ENCODE measurements at regions not wholly inside any gene's neighbourhood (a gene's known extent, or its start where the extent isn't known, plus 50 kb on each side); places are given as distances from the start of the nearest gene placed in this dataset.

DNA sequence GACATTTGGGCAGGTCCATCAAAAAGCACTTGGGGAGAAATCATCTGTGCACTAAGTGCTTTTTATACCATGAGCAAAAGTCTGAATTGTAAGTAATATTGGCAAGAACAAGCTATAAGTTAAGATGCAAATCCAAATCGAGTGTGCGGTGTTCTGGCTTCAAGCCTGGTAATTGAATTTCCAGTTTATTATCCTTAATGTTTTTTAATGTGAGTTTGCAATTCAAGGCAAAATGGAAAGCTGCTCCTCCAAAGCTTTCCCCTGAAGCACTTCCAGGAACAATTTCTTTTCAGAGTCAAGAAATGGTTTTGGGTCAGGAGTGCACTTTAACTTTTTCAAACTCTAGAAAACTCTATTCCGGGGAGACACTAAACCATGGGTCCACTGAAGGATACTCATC is 445.7 kb downstream of the TOX3 start:
- DNase-seq = no peak

DNA sequence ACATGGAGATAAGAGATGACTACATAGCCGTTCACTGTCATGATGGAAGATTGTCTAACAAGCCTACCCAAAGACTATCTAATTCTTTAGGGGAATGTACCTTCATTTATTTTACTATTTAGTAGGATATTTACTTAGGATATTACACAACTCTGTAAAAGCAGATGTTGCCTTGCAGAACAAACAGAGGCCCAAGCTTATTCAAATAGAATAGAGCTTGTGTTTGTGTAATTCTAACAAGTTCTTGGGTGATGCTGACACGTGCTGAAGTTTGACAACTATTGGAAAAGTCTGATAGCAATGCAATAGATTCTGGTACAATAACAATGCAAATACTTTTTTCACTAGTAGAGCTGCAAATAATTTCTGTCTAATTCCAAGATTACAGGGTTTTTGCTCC is 447.6 kb downstream of the TOX3 start:
- DNase-seq = no peak

DNA sequence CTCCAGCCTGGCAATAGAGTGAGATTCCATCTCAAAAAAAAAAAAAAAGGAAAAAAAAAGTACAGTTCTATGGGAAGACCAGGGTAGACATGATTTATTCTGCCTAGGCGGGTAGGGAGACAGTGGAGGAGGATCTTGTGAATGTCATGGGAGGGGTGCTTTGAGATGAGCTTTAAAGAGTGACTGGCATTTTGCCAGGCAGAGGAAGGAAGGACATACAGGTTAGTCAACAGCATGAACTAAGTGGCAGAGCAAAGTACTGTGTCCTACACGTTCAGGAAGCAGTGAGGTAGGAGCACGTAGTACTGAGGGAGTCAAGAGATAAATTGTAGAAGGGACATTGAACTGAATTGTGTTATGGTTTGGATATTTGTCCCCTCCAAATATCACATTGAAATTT is 451.5 kb downstream of the TOX3 start:
- DNase-seq = no peak

DNA sequence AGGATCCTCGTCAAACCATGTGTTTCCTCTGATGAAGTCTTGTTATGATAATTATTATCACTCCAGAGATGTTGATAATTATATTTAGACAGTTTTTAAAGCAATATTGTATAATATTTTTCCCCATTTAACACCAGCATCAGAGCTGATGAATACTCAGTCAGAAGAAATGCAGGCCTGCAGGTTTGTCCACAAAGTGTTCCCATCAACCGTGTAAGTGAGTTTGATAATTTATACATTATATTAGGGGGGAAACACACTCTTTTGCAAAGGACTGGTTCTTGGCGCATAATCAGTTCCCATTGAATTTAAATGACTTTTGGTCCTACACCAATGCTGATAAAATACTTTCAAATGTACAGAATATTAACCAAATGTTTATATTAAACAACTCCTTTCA is 454.8 kb downstream of the TOX3 start:
- no peak for DNase-seq

DNA sequence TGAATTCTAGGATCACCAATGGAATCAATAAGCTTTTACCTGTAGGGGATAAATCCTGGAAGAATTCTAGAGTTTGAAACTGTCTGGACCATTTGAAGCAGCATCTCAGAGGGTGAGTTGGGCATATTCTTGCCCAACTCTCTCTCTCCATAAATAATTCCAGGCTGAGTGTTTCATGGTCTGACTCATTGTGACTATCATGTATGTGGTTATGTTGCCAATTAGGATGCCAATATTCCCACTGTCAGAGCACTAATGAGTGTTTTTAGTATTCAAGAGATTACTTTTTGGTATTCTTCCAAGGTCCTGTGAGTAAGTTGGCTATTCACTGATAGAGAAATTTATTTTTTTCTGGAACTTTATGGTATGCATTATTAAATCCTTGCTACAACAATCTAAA is 456.9 kb downstream of the TOX3 start:
- DNase-seq = no peak

DNA sequence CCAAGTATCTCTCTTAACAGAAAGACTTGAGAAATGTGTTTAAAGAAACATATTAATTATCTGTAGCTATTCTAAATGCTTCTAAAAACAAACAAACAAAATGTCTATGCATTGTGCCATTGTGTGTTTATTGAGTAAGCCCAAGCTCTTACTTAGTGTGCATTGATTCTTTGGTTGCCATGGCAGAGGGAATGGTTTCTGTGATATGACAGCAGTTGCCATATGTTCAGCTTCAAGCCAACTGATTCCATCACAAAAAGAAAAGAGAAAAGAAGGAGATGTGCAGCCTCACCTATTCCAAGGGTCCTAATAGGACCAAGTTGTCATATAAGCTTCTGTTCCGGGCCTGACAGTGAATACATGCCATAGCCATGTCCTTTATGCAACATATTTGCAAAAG is 457.5 kb downstream of the TOX3 start:
- DNase-seq = no peak

DNA sequence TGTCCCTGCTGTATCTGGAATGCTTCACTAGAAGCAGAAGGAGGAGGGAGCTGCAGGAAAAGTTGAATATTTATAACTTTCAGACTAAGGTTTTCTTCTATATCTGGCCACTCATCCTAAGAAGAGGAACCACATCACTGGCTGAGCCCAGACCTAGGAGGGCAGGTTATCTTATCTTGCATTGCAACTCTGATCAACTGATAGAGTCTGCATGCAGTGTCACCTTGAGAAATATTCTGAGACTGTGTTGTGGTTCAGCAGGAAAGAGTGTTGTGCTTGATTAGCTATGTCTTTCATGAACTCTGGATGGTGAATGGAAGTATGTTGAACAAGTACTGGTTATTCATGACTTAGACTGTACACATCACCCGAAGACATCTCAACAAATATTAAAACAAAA is 460.0 kb downstream of the TOX3 start:
- no peak for DNase-seq

DNA sequence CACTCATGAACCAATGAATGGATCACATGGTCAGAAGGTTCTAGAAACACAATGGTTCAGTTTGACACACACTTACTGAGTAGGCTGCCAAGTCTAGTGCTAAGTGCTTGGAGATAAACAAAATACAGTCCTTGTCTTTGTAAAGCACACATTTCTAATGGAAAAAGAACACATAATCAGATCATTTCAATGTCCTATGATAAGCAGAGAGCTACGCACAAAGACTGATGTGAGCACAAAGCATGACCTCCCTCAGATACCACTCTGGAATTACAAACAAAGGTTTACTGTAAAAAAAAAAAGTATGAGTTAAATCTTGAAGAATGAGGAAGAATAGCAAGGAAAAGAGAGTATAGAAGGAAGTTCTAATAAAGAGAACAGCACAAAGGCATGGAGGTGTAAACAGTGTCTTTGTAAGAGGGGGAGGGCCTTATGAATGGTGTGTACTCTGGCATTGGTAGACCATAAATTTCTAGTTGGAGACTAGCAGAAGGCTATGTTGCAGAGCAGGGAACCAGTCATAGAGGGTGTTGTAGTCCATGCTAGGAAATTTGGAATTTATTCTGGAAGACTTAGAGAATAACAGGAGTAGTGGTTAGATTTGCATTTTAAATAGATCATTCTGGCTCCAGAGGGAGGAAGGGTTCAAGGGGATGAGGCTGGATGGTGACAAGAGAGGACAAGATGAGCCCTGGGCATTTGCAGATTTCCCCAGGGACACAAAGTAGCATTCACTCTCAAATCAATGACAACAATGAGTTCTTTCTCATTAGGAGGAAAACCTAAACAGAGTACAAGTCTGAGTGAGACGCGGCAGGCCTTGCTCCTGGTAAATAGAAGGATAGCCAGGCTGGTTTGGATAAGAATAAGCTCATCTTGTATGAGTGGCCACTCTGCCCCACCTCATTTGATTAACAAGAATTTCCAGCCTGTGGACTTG is 468.0 kb downstream of the TOX3 start:
- no peak for DNase-seq

DNA sequence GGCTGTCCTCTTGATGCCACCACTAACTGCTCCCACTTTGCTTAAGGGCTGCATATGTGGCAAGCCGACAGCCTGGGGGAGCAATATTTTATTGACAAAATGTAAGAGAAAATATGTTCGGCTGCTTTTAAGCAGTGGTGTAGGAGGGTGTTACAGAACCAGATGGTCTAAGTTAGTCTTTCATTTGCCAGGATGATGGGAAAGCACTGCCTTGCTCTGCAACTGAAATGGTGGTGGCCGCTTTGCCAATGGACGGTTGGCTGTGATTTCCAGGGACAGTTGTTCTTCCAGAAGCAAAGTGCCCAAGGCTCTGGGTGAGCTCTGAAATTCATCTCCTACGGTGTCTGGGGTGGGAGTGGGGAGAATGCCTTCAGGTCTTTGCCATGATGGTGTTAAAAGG is 469.3 kb downstream of the TOX3 start:
- DNase-seq = no peak

DNA sequence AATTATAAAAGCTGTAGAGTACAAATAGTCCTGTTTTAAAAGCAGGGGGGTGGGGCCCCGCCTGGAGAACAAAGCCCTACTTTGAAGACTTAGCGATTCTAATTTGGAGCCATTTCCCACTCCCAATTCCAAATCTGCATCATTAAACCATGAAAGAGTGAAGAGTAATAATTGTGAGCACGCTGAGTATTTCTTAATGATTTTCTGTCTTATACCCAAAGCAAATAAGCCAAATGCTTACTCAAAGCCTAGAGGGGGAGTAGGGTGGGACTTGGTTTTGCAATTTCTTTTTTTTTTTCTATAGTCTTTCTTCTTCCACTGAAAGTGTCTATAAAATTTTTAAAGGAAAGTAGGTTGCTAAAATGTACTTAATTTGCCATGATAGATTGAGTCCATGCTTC is 470.1 kb downstream of the TOX3 start:
- no peak for DNase-seq

DNA sequence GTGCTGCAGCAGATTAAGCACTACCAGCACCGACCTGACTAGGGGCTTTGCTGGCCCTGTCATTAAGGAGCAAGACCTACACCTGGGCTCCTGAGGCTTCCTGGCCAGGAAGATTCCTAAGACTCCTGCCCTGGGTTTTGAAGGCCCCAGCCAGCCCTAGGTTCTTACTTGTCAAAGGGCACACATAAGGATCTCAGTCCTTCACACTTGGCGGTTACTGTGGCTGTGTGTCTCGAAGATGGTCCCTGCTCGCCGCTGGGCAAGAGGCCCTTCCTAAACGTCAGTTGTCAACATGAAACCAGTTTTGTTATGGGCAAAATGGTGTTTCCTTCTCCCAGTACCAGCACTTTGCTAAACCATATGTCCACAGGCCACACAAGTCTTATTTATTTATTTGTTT is 470.6 kb downstream of the TOX3 start:
- DNase-seq = no peak

DNA sequence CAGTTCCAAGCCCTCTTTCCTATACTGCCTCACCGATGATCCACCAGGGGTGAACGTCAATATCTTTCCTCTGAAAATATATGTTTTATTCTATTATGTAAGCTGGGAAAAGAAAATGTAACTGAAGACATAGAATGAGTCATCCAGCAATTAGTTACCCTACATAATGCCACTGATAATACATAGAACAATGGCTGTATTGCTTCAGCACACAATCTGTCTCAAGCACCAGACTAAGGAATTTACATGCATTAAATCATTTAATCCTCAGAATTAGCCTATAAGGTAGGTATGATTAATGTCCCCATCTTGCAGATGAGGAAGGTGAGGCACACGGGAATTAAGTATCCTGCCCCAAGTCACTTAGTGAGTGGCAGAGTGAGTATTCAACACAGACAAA is 472.8 kb downstream of the TOX3 start:
- DNase-seq = no peak

DNA sequence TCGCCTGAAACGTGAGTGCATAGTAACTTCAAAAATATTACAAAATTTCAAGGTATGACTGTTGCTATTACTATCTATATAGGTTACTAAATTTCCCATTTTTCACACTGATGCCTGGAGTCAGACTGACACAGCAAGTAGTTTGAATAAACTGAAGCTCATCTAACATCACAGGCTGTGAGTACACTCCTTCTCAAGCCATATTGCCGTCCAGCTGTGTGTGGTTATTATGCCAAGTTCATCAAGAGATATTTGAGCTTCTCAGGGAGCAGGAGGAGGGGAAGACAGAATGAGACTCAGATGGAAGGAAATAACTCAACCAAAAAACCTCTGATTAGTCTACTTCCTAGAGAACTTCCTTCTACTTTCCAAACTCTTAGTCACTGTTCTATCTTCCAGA is 473.9 kb downstream of the TOX3 start:
- no peak for DNase-seq

DNA sequence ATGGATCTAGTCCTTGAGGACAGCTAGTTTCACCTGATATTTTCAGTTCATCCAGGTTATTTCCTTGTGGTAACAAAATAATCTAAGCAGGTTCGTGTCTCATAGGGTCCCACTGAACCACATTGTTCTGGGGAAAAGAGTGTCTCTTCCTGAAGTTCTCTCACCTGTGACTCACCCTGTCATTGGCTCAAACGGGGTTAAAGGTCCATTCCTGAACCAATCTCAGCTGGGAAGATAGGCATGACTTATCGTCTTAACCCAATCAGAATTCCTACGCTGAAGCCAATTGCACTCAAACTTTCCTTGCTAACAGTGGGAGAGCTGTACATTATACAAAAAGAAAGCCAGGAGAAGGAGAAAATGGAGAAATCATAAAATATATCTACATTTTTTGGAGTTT is 475.8 kb downstream of the TOX3 start:
- DNase-seq = no peak

DNA sequence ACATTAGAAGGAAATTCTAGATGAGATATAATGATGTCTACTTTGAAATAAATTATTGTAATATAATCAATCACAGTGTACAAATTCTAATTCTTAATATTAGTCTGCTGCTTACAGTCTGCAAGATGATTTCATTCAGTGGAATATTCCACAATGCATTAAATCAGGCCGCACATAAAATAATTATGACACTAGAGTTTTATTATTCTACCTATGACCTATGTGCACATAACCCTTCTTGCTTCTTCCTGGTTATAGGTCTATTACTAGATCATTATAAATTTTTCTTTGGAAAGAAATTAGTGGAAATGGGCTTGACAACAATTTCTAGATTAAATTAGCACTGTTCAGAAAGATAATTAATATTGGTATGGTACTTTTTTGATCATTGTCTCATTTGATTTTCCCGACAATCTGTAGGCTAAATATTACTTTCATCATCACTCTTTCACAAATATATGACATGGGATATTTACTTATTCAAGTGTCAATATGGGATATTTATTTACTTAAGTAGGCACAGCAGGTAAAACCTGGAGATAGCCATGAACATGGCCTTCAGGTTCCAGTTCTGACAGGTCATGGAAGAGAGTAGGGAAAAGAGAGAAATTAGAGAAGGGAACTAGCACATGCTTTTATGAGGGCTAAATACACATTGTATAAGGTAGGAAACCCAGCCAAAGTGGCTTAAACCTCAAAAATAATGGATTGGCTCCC is 476.4 kb downstream of the TOX3 start:
- DNase-seq = no peak

DNA sequence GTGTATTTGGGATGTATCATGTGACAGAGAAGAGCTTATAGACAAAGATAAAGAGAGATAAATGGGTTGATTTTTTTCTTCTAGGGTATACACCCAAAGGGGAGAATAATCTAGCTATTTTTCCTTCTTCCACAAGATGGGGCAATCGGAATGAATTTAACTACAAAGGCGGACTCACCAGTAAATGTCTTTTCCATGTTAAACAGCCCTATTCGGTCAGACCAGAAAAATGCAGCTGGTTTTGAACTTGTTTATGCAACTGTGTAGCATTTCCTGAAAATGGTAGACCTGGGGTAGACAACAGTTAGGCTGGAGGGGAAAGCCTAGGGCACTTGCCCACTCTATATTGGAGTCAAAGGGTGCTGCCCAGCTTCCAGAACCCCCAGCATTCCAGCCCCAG is 477.1 kb downstream of the TOX3 start:
- no peak for DNase-seq

DNA sequence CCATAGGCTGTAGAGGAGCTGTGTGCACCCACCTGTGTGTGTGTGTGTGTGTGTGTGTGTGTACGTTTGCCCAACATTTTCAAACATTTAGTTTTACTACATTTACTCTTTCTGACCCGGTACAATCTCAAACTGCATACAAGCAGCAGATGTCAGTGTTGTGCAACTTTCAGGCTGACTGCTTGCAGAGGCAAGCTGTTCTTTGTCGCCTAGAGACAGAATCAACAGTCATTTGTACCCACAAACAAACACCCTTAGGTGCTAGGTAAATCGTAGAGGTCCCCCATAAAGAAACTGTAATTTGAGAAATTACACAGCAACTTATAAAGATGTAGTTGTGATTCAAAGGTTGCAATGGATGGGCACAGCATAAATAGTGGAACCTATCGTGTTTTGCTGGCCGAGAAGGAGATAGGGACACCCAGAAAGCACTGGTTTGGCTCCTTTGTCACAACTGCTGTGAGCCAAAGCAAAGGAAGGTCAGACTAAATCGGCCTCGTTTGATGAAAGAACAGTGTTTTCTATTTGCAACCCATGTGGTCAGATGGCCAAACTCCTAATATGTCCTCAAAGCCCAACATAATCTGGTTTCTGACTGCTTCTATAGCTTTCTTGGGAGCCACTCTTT is 478.4 kb downstream of the TOX3 start:
- DNase-seq = no peak

DNA sequence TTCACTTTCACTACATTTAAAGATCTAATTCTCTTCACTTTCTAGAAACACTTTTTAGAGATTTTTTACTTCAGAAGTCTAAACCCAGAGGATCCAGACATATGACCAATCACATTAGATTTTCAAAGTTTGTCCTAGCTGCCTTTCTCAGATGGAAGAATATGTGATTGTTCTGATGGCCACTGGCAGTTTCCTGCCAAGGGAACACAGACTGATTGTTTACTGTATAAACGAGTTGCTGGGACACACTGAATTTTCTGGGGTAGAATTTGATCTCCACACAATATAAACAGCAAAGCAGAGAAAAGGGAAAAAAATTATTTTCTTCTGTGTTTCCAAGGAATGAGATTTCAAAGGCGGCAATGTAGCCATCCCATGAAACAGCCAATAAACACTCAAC is 480.0 kb downstream of the TOX3 start:
- no peak for DNase-seq

DNA sequence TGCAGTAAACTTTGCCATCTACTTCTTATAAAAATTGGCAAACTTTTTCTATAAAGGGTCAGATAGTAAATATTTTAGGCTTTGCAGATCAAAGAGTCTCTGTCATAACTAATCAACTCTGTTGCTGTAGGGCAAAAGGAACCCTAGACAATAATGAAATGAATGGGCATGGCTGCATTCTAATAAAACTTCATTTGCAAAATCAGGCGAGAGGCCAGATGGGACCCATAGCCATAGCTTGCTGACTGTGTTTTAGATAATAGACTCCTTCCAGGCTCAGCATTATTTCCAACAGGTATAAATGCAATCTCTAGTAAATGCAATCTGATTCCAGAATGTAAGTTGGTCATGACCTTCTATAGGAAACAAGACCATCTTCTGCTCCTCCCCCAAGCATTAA is 490.7 kb downstream of the TOX3 start:
- DNase-seq = no peak

DNA sequence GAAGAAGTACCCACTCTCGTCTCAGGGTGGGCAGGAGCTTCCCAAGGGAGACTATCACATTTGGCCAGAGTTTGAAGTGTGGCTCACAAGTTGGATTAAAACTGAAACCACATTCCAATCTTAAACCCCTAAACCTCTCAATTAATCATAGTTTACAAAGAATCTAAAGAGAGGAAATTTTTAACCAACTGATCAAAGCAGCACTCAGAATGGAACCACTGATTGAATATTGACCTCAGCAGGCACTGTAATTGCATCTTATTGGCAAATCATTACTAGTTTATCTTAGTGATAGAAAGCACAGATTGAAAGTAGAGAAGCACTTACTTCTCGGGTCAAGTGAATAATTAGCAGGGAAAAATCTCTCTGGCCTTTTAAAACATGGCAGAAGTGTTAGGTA is 491.6 kb downstream of the TOX3 start:
- no peak for DNase-seq

DNA sequence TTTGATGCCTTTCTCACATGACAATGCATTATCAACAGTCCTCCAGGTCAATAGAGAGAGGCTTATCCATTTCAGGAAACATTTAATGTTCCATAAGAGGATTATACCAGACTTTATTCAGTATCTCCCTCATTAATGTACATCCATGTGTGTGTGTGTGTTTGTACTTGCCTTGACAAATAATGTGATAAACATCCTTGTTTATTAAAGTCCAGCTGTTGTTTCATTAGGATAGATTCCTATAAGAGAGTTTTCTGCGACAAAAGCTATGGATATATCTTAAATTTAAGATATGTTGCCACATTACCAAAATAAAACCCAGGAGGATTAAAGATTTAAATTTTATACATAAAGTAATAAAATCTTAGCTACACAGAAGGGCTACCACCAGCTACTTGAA is 492.6 kb downstream of the TOX3 start:
- no peak for DNase-seq

DNA sequence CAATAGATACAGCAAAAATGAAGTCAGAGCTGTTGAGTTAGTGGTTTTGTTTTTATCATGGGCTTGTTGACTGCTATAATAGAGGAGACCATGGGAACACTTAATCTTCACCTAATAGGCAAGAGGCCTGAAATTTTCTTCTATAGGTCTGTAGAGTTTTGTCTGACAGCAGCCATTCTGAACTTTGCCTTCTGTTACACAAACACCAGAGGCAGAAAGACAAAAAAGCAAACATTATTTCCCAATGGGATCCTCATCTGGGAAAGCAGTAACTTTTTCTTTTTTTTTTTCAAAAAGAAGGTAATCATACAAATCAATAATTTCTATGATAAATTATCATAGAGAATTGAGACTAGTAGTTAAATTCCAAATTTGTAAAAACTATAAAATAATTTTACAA is 494.1 kb downstream of the TOX3 start:
- no peak for DNase-seq

DNA sequence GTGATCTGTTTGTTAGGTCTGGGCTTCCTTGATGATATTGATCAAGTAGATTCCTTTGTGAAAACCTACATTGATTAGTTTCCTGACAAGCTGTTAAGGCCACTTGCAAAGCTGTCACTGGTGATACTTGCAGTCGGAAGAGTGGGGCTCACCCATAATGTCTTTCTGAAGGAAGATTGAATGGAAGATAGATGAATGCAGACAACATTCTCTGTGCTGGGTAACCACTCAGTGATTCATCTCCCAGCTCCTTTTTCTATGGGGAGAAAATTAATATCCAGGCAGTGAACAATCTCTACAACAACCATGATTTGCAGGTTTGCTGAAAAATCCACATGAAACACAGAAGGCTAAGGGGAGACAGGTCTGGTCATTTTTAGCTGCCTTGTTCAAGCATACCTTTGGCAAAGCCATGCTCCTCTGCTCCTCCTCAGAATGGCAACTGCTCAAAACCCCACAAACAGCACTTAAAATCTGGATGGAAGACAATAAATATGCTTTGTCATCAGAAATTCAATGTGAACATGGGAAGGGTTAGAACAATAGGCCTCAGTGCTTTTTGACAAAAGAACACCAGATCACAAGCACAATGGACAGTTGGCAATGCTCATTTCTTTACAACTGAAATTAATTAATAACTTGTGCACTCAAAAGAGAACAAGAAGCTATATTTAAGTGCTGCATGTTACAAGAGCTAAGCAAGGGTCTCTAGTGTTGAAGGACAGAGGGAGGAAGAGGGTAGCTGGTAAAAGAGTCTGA is 495.4 kb downstream of the TOX3 start:
- DNase-seq = no peak
